ENCODE measurements at regions not wholly inside any gene's neighbourhood (a gene's known extent, or its start where the extent isn't known, plus 50 kb on each side); places are given as distances from the start of the nearest gene placed in this dataset.

DNA sequence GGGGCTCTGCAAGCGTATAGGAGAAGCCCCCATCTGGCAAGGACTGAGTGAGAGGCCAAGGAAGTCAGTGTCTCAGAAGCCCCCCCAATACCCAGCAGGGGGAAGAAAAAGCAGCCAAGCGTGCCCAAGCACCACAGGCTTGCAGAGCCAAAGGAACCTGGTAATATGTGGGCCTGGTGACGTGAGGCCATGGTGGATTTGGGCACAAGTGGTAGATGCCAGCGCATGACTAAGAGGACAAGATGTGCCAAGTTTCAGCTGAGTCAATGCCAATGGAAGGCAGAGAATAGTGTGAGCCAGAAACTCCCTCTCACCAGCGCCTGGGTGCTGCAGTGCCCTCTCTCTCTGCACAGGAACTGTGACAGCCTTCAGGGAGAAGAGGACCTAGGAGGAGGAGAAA is 110.0 kb downstream of the QRSL1 start:
- TF ChIP-seq, protein P1, sequence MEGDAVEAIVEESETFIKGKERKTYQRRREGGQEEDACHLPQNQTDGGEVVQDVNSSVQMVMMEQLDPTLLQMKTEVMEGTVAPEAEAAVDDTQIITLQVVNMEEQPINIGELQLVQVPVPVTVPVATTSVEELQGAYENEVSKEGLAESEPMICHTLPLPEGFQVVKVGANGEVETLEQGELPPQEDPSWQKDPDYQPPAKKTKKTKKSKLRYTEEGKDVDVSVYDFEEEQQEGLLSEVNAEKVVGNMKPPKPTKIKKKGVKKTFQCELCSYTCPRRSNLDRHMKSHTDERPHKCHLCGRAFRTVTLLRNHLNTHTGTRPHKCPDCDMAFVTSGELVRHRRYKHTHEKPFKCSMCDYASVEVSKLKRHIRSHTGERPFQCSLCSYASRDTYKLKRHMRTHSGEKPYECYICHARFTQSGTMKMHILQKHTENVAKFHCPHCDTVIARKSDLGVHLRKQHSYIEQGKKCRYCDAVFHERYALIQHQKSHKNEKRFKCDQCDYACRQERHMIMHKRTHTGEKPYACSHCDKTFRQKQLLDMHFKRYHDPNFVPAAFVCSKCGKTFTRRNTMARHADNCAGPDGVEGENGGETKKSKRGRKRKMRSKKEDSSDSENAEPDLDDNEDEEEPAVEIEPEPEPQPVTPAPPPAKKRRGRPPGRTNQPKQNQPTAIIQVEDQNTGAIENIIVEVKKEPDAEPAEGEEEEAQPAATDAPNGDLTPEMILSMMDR (IDR thresholded peaks at IDR 0.05), result peak in 1 of 7 experiments; percentile 24
- no peak for TF ChIP-seq POLR2A (IDR thresholded peaks at IDR 0.05)

All from stomach (tissue), 4 donors.